Stimulated activated CD4-positive, alpha-beta T cell treated with anti-CD3 and anti-CD28 coated beads, Interleukin-4, amount 100 ng/mL, for 1 hour (primary cell): ENCODE measurements at regions not wholly inside any gene's neighbourhood (a gene's known extent, or its start where the extent isn't known, plus 50 kb on each side); places are given as distances from the start of the nearest gene placed in this dataset.
A peak's percentile ranks its signal among the peaks of the same experiment; 100 is the strongest.
"Not testable (repeated sequence)": the region's sequence is repeated elsewhere in the genome, so short reads cannot be mapped to it uniquely, and the experiment has no call there.

Experiments
- DNase-seq: peaks from one replicate; pipeline ENCODE4 v3.0.0-alpha.2; 2020

GRCh38 chr13:73310366-73310765 lies 251.6 kb downstream of the KLF5 start:
- DNase-seq: no peak

DNA sequence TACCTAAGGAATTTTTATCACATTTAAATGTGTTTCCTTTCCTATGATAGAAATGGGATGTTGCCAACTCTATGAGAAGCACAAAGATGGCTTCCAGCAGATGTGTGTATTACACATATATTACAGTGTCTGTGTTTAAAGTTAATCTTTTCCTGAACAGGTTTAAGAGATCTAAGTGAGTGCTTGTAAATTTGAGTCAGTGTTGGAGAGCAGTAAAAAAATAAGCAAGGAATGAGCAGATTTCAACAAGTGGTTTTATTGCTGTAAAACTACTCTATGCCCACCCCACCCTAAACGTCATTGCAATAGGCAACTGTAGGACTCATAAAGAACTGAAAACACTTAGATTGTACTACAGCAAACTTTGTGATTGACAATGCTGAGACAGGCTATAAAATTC lies 248.7 kb downstream of the KLF5 start:
- no peak for DNase-seq

DNA sequence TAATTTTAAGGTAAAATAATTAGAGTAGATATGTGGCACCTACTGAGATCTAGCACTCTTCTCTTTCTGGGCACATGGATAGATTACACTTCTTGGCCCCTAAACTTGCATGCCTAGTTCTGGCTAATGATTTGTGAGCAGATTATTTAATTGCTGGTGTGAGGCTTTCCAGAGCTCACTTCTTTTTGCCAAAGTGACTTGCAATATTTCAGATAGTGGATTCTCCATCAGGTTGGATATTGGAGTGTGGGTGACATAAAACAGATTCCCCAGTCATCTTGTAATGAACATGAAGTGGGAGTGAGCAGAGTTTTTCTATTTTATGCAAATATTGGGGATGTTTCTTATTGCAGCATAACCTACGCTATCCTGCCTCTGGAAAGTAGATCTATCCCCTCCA lies 247.9 kb downstream of the KLF5 start:
- DNase-seq: no peak

DNA sequence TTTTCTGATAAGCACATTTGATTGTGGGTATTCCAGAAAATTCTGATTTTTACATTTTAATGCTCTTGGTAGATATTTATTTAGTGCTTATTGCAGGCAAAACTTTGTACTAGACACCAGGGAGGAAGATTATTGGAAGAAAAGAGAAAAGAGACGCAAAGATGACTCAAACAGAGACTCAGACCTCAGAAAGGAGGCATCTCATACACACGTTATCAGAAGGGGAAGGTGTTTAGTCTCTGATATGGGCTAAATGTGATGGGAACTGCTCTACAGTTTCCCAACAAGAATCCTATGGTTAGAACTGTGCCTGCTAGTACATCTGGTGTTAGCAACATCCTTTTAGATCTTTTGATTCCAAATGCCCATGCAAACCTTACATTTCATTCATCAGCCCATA lies 245.6 kb downstream of the KLF5 start:
- DNase-seq: no peak

DNA sequence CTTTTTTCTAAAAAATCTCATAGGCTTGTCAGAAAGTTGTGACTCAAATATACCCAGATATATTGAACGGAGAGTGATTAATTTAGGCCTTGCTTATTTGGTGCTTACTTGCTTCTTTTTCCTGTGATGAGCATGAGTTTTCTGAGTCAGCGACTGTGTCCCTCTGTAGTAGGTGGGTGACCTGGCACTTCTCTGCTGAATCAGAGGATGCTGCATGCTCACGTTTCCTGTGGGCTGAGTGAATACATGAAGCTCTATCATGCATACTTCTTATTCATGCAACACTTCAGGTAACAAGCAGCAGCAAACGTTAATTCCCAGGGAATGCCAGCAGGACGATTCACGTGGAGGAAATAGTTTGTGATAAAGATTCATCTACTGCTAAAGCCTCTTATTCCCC lies 245.0 kb downstream of the KLF5 start:
- peak; percentile 3 for DNase-seq

- not testable (repeated sequence) for DNase-seq
These were observed 242.8 kb downstream of the KLF5 start for GRCh38 chr13:73301622-73302021.

DNA sequence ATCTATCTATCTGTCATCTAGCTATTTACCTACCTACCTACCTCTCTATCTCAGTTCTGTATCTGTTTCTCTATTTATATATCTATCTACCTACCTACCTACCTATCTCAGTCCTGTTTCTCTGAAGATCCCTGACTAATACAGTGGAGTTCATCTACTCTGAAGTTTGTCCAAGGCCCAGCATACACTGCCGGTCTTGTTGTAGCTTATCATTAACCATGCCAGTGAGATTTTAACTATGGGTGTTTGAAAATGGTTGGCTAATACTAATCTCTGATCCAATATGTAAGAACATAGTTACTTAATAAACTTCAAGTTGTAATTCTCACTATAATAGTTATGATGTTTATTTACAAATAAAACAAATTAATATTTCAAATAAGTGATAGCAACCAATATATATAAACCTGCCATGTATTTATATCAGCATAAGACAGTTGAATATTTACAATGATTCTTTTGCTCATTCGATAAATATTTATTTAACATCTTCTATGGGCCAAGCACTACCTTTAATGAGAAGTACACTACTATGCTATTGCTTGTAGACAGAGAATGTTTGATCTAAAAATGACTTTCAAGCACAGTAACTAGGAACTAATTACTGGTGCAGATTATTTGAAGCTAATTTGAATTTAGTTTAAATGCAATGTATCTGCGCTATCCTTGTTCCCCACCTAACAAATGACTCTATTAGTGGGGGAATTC lies 242.1 kb downstream of the KLF5 start:
- no peak for DNase-seq

GRCh38 chr13:73299787-73300186 lies 241.0 kb downstream of the KLF5 start:
- DNase-seq: no peak

GRCh38 chr13:73293913-73294523 lies 235.2 kb downstream of the KLF5 start:
- no peak for DNase-seq

DNA sequence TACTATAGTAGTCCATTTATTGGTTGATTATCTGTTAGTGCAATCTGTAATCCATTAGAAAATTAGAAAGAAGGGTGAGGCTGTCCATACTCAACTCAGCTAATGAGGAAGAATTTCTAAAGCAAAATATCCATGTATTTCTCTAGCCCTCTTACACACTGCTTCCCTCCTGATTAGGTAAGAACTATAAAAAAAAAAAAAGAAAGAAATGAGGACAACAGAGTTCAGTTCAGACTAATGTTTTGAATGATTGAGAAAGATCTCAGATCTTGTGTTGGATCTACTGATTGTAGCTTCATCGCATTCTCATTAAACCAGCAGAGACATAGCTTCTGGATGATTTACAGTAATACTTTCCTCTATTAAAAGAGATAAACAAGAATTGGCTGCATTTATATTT lies 233.3 kb downstream of the KLF5 start:
- DNase-seq: no peak

DNA sequence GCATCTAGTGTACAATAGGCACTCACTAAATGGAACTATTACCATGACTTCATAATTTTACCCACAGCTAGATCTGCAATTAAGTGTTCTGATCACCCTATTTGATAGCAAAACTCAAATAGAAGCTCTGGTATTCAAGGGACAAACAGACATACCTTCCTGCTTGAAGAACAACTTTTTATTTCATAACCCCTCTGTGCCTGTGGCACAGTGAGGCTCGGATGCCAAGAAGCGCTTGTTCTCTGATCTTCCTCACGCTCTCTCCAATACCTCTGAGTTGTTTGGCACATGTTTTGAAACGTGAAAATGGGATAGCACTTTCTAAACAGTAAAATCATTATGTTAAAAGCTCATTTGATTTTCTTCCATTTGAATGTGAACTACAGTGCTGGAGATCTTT lies 232.0 kb downstream of the KLF5 start:
- no peak for DNase-seq

DNA sequence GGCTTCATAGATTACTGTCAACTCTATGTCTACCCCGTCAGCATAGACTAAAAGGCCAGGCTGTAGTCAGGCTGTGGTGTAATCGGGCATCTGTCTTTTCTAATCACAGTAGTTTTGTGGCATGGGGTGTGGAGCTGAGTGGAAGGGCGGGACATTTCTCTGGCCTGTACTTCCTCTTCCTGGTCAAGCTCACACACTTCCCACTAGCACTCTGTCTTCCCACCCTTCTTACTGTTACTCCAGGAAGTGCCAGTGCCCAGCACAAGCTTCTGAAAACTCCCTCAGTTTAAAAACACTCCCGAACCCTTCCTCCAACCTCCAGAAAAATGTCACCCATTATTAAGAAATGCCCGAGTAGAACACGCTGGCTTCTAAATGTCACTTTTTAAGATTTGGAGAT lies 229.8 kb downstream of the KLF5 start:
- DNase-seq: no peak

GRCh38 chr13:73287831-73288230 lies 229.0 kb downstream of the KLF5 start:
- DNase-seq: no peak

GRCh38 chr13:73286942-73287620 lies 228.3 kb downstream of the KLF5 start:
- no peak for DNase-seq

- no peak for DNase-seq
These were observed 227.4 kb downstream of the KLF5 start for GRCh38 chr13:73286177-73286576.

DNA sequence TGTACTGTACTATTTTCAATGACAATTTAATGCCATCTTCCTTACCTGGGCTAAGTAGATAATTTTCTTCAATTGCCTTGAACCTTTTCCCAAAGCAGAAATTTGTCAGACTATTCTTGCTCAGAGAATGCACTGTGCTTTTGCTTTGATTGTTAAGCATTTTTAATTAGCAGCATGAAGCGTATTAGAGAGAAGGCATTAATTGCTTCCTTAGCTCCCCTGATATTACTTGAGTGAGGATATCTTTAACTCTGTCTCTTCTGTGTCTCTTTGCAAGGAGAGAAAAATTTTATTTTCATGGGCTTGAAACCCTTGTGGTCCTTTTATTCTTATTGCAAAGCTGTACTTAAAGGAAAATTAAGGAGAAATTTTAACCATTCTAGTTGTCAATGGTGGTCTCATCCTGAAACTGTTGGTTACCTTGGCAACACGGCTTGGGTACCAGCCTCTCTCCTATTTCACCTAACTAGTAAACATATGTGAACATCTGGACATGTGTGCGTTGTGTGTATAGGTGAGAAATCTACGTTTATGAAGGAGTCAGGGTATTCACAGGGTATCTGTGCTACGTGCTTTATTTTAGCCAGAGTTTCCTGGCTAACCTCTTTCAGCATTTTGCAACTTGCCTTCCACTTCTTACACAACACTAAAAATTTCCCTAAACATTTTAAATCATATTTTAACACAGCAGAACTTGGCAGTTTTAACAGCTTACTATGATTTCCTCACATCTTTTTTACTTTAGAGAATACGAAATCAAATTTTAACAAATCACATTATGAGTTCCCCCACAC lies 225.5 kb downstream of the KLF5 start:
- DNase-seq: no peak

- DNase-seq: no peak
These were observed 224.8 kb downstream of the KLF5 start for GRCh38 chr13:73283636-73284035.

- no peak for DNase-seq
These were observed 222.9 kb downstream of the KLF5 start for GRCh38 chr13:73281746-73282145.

DNA sequence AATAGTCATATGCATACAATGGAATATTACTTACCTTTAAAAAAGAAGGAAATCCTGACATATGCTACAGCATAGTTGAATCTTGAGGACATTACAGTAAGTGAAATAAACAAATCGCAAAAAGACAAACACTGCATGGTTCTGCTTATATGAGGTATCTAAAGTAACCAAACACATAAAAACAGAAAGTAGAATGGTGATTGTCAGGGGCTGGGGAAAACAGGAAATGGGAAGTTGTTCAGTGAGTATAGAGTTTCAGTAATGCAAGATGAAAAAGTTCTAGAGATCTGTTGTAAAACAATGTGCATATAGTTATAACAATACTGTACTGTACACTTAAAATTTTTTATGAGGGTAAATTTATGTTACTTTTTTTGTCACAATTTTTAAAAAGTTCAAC lies 219.4 kb downstream of the KLF5 start:
- DNase-seq: no peak

GRCh38 chr13:73275163-73275562 lies 216.4 kb downstream of the KLF5 start:
- DNase-seq: no peak

- DNase-seq: no peak
These were observed 215.3 kb downstream of the KLF5 start for GRCh38 chr13:73274147-73274546.

- no peak for DNase-seq
These were observed 214.9 kb downstream of the KLF5 start for GRCh38 chr13:73273745-73274144.

- no peak for DNase-seq
These were observed 214.5 kb downstream of the KLF5 start for GRCh38 chr13:73273276-73273675.

GRCh38 chr13:73272831-73273230 lies 214.0 kb downstream of the KLF5 start:
- DNase-seq: no peak
